Fibroblast of lung (primary cell): ENCODE measurements at regions not wholly inside any gene's neighbourhood (a gene's known extent, or its start where the extent isn't known, plus 50 kb on each side); places are given as distances from the start of the nearest gene placed in this dataset.

Experiments used
- DNase-seq, 2 donors: peaks; one replicate each; pipeline versions ENCODE4 v3.0.0 to v3.0.0-alpha.2; 2010; ENCODE audit warnings: low read depth in 2 of 2
- H2AFZ ChIP-seq: 2 replicates; pipeline ENCODE4 v1.5.1; 2012; ENCODE audit warnings: low read length, control low read depth, inconsistent platforms
- H3K27ac ChIP-seq: 2 replicates; pipeline ENCODE4 v1.5.1; 2011; ENCODE audit warnings: low read length, control low read depth; ENCODE audit not compliant: insufficient read depth
- H3K27me3 ChIP-seq: 2 replicates; pipeline ENCODE4 v1.5.1; 2011; ENCODE audit warnings: mild to moderate bottlenecking, low read length; ENCODE audit not compliant: control insufficient read depth, insufficient read depth
- H3K36me3 ChIP-seq: 2 replicates; pipeline ENCODE4 v1.5.1; 2011; ENCODE audit warnings: low read length; ENCODE audit not compliant: control insufficient read depth, insufficient read depth
- H3K4me1 ChIP-seq: 2 replicates; pipeline ENCODE4 v1.5.1; 2011; ENCODE audit warnings: low read length; ENCODE audit not compliant: control insufficient read depth, insufficient read depth; ENCODE audit errors: extremely low read depth
- H3K4me2 ChIP-seq: 2 replicates; pipeline ENCODE4 v1.5.1; 2011; ENCODE audit warnings: low read length, control low read depth; ENCODE audit not compliant: insufficient read depth; ENCODE audit errors: extremely low read depth
- H3K4me3 ChIP-seq, 4 experiments: fragments of 200-600 bp in 1 of 4; sonication (generic) in 1 of 4; replicated peaks in 1 of 4; 2 replicates each; pipeline ENCODE4 v1.5.1; 2011 to 2016; ENCODE audit warnings: low read length in 4 of 4, low read depth in 3 of 4, mild to moderate bottlenecking in 3 of 4, control low read depth in 2 of 4, inconsistent platforms in 1 of 4, mixed read lengths in 1 of 4; ENCODE audit not compliant: insufficient read depth in 1 of 4; ENCODE audit errors: control extremely low read depth in 1 of 4
- H3K79me2 ChIP-seq: 2 replicates; pipeline ENCODE4 v1.5.1; 2012; ENCODE audit warnings: mild to moderate bottlenecking, low read length, inconsistent platforms; ENCODE audit not compliant: control insufficient read depth, insufficient read depth
- H3K9ac ChIP-seq: 2 replicates; pipeline ENCODE4 v1.5.1; 2011; ENCODE audit warnings: mild to moderate bottlenecking, low read length, control low read depth; ENCODE audit not compliant: insufficient read depth
- H3K9me3 ChIP-seq: 2 replicates; pipeline ENCODE4 v1.5.1; 2012; ENCODE audit warnings: low read depth, low read length; ENCODE audit not compliant: control insufficient read depth, insufficient read depth
- H4K20me1 ChIP-seq: 2 replicates; pipeline ENCODE4 v1.5.1; 2011; ENCODE audit warnings: low read length; ENCODE audit not compliant: control insufficient read depth, insufficient read depth; ENCODE audit errors: extremely low read depth
- EZH2 ChIP-seq: IDR thresholded peaks from 2 replicates; pipeline ENCODE4 v1.5.1; 2012; ENCODE audit warnings: low read length, control low read depth, mild to moderate bottlenecking; ENCODE audit errors: missing control alignments
- TF ChIP-seq, protein P1 (sequence below), 2 donors: IDR thresholded peaks in 1 of 2; conservative IDR thresholded peaks in 1 of 2; 1 replicate in 1 of 2; 2 replicates in 1 of 2; pipeline ENCODE4 v1.5.1; 2011 to 2012; ENCODE audit warnings: low read length in 2 of 2, control low read depth in 1 of 2, inconsistent platforms in 1 of 2, low read depth in 1 of 2, mild to moderate bottlenecking in 1 of 2

DNA sequence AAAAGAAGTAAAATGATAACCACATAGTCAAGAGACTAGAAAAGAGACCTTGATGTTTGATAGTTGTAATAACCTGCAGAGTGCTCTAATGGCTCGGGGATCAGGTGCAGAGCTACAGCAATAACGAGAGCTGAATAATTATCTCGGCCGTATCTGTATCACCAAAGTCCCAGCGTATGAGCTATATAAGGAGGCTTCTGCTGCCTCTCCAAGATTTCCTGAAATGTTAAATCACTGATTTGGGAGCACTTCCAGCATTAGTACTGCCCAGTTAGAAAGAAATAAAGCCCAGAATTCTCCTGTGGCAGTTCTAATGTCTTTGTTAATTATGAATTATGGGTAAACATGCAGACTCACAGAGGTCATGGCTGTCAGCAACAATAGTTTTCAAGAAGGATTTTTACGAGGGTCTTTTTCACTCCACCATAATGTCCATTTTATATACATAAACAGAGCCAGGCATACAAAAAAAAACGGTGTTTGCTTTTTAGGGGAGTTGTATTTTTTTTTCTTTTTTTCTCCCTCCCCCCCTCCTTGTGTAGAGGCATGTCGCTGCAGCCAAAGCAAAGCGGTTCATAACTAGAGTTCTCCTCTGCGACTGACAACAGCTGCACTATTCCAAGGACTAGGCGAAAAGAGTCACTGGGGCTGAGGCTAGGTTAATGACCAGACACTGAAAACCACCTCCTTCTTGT, 168.3 kb upstream of the VRK2 start:
- Histone ChIP-seq H3K4me1 (peaks cover 2% of the 10 kb centered on the region), H3K4me2 (no peak overlapping the region), H3K79me2 (no peaks in the 10 kb centered on the region), H4K20me1 (no peaks in the 10 kb centered on the region), H3K27me3 (no peaks in the 10 kb centered on the region), H3K27ac (no peak overlapping the region), H3K4me3 (no peak overlapping the region), H3K36me3 (no peaks in the 10 kb centered on the region), H3K9me3 (no peaks in the 10 kb centered on the region), H3K9ac (no peak overlapping the region), H2AFZ (no peak overlapping the region)
- no peak for DNase-seq
- TF ChIP-seq, protein P1, sequence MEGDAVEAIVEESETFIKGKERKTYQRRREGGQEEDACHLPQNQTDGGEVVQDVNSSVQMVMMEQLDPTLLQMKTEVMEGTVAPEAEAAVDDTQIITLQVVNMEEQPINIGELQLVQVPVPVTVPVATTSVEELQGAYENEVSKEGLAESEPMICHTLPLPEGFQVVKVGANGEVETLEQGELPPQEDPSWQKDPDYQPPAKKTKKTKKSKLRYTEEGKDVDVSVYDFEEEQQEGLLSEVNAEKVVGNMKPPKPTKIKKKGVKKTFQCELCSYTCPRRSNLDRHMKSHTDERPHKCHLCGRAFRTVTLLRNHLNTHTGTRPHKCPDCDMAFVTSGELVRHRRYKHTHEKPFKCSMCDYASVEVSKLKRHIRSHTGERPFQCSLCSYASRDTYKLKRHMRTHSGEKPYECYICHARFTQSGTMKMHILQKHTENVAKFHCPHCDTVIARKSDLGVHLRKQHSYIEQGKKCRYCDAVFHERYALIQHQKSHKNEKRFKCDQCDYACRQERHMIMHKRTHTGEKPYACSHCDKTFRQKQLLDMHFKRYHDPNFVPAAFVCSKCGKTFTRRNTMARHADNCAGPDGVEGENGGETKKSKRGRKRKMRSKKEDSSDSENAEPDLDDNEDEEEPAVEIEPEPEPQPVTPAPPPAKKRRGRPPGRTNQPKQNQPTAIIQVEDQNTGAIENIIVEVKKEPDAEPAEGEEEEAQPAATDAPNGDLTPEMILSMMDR (conservative IDR thresholded peaks at IDR 0.05 in 1 of 2, IDR thresholded peaks at IDR 0.05 in 1 of 2; ENCODE audit: low read depth in 1 of 2, low read length in 2 of 2): no peak
- no peak for TF ChIP-seq EZH2

DNA sequence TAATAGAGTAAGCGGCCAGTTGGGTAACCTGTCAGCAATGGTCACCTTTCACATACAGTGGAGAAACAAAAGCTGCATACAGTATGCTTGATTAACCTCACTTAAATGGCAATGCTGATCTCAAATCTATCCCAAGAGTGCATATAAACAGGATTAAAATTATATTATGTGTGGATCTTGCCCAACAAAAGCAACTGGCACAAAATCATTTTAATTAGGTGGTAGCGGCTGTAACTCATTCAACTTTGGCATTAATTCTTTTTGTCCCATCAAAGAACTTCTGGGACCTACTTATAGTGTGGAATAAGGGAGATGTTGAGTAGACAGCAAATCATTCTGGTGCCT, 167.8 kb upstream of the VRK2 start:
- no peak overlapping the region for H2AFZ ChIP-seq
- H3K4me2 ChIP-seq: no peak overlapping the region
- H3K36me3 ChIP-seq: no peaks in the 10 kb centered on the region
- H3K9ac ChIP-seq: no peak overlapping the region
- H3K27ac ChIP-seq: no peak overlapping the region
- no peaks in the 10 kb centered on the region for H3K79me2 ChIP-seq
- no peak for DNase-seq
- H3K4me3 ChIP-seq: no peak overlapping the region
- no peaks in the 10 kb centered on the region for H4K20me1 ChIP-seq
- no peaks in the 10 kb centered on the region for H3K27me3 ChIP-seq
- TF ChIP-seq, protein P1 (conservative IDR thresholded peaks at IDR 0.05 in 1 of 2, IDR thresholded peaks at IDR 0.05 in 1 of 2; ENCODE audit: low read depth in 1 of 2, low read length in 2 of 2): no peak
- TF ChIP-seq EZH2: no peak
- H3K9me3 ChIP-seq: no peaks in the 10 kb centered on the region
- H3K4me1 ChIP-seq: peaks cover 2% of the 10 kb centered on the region

DNA sequence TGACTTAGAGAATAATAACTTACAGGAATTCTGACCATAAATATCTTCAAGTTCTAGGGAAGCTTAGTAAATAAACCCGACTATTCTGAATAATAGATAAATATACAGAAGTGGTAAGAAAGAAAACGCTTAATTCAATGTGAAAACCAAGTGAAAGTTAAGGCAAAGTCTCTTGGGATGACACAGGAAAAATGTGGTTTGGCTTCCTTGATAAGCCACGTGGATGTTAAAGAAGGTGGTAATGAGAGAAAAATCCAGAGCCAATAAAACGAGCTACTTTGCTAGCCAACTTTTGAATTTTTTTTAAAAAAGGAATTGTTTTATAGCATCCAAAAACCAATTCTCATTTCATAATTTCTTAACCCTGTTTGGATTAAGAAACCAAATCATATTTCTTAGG, 166.2 kb upstream of the VRK2 start:
- no peak for TF ChIP-seq EZH2
- TF ChIP-seq, protein P1 (conservative IDR thresholded peaks at IDR 0.05 in 1 of 2, IDR thresholded peaks at IDR 0.05 in 1 of 2; ENCODE audit: low read depth in 1 of 2, low read length in 2 of 2): no peak
- Histone ChIP-seq H2AFZ (no peak overlapping the region), H3K9me3 (no peaks in the 10 kb centered on the region), H3K36me3 (no peaks in the 10 kb centered on the region), H3K4me3 (no peak overlapping the region), H3K4me1 (peaks cover 2% of the 10 kb centered on the region), H3K27ac (no peak overlapping the region), H3K79me2 (no peaks in the 10 kb centered on the region), H3K4me2 (no peak overlapping the region), H3K9ac (no peak overlapping the region), H4K20me1 (no peaks in the 10 kb centered on the region), H3K27me3 (no peaks in the 10 kb centered on the region)
- DNase-seq: no peak
